AG10803 (cell line): ENCODE measurements at regions not wholly inside any gene's neighbourhood (a gene's known extent, or its start where the extent isn't known, plus 50 kb on each side); places are given as distances from the start of the nearest gene placed in this dataset.

ENCODE experiments used
- DNase-seq: peaks from one replicate; pipeline ENCODE4 v3.0.0; 2010; ENCODE audit warnings: low read depth
- H3K4me3 ChIP-seq: 2 replicates; pipeline ENCODE4 v1.5.1; 2011; ENCODE audit warnings: mild to moderate bottlenecking, low read length, control low read depth
- TF ChIP-seq, protein P1 (sequence below): conservative IDR thresholded peaks from 2 replicates; pipeline ENCODE4 v1.5.1; 2011; ENCODE audit warnings: mild to moderate bottlenecking, low read length, control low read depth, inconsistent platforms

DNA sequence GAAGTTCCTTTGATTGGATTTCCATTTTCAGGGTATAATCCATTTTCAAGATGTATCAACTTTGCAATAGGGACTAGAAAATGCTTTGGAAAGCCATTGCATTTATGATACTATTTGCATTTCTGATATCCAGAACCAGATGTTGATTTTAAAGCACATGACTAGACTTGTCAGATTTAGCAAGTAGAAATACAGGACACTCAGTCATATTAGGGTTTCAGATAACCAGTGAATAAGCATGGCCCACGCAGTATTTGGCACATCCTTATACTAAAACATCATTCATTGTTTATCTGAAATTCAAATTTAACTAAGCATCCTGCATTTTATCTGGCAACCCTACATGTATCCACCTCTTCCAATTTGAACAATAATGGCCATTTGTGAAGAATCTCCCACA is 113.3 kb upstream of the DPT start:
- H3K4me3 ChIP-seq, result no peak overlapping the region
- DNase-seq, result no peak
- TF ChIP-seq, protein P1, sequence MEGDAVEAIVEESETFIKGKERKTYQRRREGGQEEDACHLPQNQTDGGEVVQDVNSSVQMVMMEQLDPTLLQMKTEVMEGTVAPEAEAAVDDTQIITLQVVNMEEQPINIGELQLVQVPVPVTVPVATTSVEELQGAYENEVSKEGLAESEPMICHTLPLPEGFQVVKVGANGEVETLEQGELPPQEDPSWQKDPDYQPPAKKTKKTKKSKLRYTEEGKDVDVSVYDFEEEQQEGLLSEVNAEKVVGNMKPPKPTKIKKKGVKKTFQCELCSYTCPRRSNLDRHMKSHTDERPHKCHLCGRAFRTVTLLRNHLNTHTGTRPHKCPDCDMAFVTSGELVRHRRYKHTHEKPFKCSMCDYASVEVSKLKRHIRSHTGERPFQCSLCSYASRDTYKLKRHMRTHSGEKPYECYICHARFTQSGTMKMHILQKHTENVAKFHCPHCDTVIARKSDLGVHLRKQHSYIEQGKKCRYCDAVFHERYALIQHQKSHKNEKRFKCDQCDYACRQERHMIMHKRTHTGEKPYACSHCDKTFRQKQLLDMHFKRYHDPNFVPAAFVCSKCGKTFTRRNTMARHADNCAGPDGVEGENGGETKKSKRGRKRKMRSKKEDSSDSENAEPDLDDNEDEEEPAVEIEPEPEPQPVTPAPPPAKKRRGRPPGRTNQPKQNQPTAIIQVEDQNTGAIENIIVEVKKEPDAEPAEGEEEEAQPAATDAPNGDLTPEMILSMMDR, result no peak

DNA sequence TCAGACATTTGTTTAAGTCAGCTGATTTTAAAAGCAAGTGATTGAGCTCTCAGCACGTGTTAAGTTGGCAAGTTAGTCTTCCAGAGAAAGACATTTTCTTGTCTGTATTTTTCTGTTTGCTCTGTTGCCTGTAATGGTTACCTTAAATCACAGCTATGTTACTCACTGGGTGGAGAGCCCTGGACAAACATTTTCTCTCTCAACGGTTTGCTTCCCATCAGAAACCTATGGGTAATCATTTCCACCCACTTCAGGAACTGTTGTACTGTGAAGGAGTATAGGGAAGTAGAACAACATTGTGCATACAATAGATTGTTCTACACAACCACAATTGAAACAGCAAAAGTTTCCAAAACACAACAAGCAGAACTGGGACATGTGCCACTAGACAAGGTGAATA is 113.9 kb upstream of the DPT start:
- no peak overlapping the region for H3K4me3 ChIP-seq
- DNase-seq, result no peak
- TF ChIP-seq, protein P1, result no peak

DNA sequence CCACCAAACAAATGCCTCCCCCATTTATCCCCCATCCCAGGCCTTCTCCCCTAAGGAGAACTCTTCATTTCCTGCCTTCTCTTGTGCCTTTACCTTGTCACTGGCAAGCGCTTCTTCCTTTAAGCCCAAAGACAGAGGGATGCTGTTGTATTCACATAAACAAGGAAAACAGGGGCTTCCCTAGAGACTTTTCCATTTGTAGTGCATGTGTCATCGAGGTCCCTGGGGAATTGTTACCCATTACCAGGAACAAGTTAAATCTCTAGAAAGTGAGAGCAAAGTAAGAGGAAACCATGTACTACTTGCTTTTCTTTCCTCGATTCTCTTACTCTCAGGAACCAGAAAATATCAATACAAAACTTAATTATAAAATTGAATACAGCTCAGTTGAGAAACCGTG is 114.4 kb upstream of the DPT start:
- TF ChIP-seq, protein P1, result no peak
- no peak for DNase-seq
- H3K4me3 ChIP-seq, result no peak overlapping the region

DNA sequence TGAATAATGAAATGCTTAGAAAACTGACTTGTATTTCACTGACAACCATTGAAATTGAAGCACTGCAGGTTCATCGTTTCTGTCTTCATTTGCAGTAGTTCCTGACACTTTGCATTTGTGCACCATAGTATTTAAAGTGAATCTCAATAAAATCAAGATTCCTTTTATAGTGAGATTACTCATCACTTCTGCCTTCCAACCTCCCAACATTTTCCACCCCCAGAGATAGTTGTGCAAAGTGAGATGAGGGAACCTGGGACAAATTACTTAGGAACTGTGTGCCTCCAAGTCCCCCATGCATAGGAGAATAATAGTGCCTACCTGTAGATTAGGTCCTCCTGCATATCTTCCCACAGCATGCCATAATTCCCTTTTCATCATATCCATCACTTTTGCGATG is 114.9 kb upstream of the DPT start:
- no peak for DNase-seq
- H3K4me3 ChIP-seq, result no peak overlapping the region
- TF ChIP-seq, protein P1, result no peak

DNA sequence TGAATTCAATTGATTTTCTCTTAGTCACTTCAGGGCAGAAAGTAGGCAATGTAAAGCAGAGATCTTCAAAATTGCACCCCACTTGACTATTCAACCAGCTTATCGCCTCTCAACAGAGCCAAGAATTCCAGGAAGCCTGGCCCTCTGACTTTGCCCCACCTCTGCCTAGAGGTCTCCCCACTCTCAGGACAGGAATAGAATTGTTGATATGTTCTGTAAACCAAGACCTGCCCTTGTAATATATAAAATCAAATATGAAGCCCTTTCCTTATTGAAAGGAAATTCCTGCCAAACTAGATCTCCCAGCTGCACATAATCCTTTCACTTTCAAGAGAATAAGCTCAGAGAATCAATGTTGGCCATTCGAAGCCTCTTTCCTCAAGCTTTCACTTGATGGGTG is 116.1 kb upstream of the DPT start:
- no peak overlapping the region for H3K4me3 ChIP-seq
- TF ChIP-seq, protein P1, result no peak
- no peak for DNase-seq

DNA sequence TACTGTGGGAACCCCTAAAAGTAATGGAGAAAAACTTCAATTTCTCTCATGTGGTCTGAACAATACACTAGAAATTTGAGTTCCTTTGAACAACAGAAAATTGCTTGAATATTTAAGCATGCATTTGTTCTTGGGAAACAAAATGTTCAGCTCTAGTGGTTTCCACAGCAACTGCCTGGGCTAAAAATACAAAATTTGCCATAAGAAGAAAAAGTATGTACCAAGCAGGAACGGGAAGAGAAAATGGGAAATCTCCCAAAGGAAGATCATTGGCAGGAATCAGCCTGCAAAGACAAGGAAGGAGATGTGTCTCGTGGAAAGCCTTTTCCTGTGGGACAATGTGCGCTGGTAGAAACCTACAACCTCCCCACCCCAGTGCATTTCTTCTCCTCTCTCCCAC is 119.0 kb upstream of the DPT start:
- TF ChIP-seq, protein P1, result no peak
- DNase-seq, result no peak

DNA sequence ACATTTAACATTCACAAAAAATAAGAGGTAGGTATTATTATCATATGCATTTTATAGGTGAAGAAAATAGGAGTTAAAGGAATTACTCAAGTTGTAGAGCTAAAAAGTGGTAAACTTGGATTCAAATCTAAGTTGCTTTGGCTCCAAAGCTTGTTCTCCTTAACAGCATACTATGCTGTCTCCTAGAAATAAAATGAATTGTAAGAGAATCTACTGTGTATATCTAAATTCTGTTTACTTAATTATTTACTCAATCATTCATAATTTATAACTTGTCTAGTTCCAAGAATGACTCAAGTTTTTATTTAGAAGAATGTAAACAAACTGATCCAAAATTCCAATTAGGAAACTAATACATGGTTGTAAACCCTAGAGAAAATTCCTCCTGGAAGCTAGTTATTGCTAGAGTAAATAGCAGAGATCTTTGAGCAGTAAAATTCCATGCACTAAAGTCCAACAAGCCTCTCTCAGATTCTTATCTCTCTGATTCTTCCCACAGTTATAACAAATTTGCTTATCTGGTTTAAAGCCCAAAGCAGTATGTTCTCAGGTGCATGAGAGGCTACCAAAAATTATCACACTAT is 132.5 kb upstream of the DPT start:
- H3K4me3 ChIP-seq, result no peak overlapping the region
- DNase-seq, result no peak
- TF ChIP-seq, protein P1, result no peak

More for the DNA sequence above, 119.0 kb upstream of the DPT start:
- no peak overlapping the region for H3K4me3 ChIP-seq
